DOHH2 (cell line): ENCODE measurements at regions not wholly inside any gene's neighbourhood (a gene's known extent, or its start where the extent isn't known, plus 50 kb on each side); places are given as distances from the start of the nearest gene placed in this dataset.

Experiments used
- CTCF ChIP-seq: fragments of 200-600 bp; sonication (generic); IDR thresholded peaks from one replicate; pipeline ENCODE4 v1.5.1; 2014; ENCODE audit warnings: antibody characterized with exemption, mild to moderate bottlenecking, low read depth, low read length; ENCODE audit not compliant: poor library complexity, severe bottlenecking
- EZH2phosphoT487 ChIP-seq: fragments of 200-600 bp; sonication (generic); IDR thresholded peaks from 2 replicates; pipeline ENCODE4 v1.6.1; 2017; ENCODE audit warnings: borderline replicate concordance, mild to moderate bottlenecking, antibody characterized with exemption, low read length, moderate library complexity, mixed read lengths

- TF ChIP-seq EZH2phosphoT487 (no peak), CTCF (no peak)
These were observed 72.2 kb upstream of the FMN2 start for GRCh38 chr1:240019524-240019923.
